HepG2 (cell line): ENCODE measurements at regions not wholly inside any gene's neighbourhood (a gene's known extent, or its start where the extent isn't known, plus 50 kb on each side); places are given as distances from the start of the nearest gene placed in this dataset.

ENCODE experiments used
- ATAC-seq: fragments of 200-7000 bp; cut with Tn5 transposase; 3 replicates; pipeline ENCODE4 v1.9.1; 2020; ENCODE audit warnings: mild to moderate bottlenecking, moderate library complexity
- BruUV-seq: library from RNA; stranded (reverse); fragments of 400-500 nt; replicated peaks from 2 replicates; lab custom pipeline; 2021; lab: Mats Ljungman, UMichigan
- CTCF ChIA-PET: fragments of 300-600 bp; formaldehyde crosslinking; extraction: SDS; loops from one replicate; lab custom pipeline; 2021; ENCODE audit warnings: low total read pairs, inconsistent platforms, low intra/inter-chr PET ratio; lab: Yijun Ruan, JAX
- POLR2A ChIA-PET: fragments of 350-600 bp; sonication (Branson Sonifier 250); formaldehyde crosslinking; loops from one replicate; lab custom pipeline; 2020; ENCODE audit warnings: antibody characterized with exemption, inconsistent platforms; lab: Yijun Ruan, JAX
- DNase-seq: peaks from one replicate; pipeline ENCODE4 v3.0.0-alpha.2; 2015; ENCODE audit warnings: low spot score
- FAIRE-seq: peaks from 3 replicates; lab custom pipeline; 2011; peaks lifted over from hg19 to GRCh38; lab: Jason Lieb, UNC
- H2AFZ ChIP-seq: one replicate; pipeline ENCODE4 v1.6.1; 2011; ENCODE audit warnings: low read length, inconsistent platforms
- H3K27ac ChIP-seq: fragments of 300-600 bp; 3 replicates; pipeline ENCODE4 v1.8.0; 2011; ENCODE audit warnings: mixed run types, mild to moderate bottlenecking, mixed read lengths, low read length, inconsistent platforms; ENCODE audit not compliant: insufficient read depth; ENCODE audit errors: extremely low read length
- H3K27me3 ChIP-seq, 2 experiments: fragments of 200-600 bp in 1 of 2; 2 replicates in 1 of 2; 3 replicates in 1 of 2; pipeline versions ENCODE4 v1.6.0 to v1.8.0; 2011; ENCODE audit warnings: low read length in 2 of 2, mild to moderate bottlenecking in 2 of 2, moderate library complexity in 2 of 2, inconsistent platforms in 1 of 2; ENCODE audit not compliant: insufficient read depth in 2 of 2, control insufficient read depth in 1 of 2
- H3K36me3 ChIP-seq, 2 experiments: fragments of 200-600 bp in 1 of 2; replicated peaks in 1 of 2; 2 replicates in 1 of 2; 3 replicates in 1 of 2; pipeline versions ENCODE4 v1.5.1 to v1.8.0; 2011; ENCODE audit warnings: low read length in 2 of 2, inconsistent platforms in 1 of 2; ENCODE audit not compliant: insufficient read depth in 2 of 2, control insufficient read depth in 1 of 2
- H3K4me1 ChIP-seq: 2 replicates; pipeline ENCODE4 v1.5.1; 2012; ENCODE audit warnings: low read length, inconsistent platforms; ENCODE audit not compliant: insufficient read depth
- H3K4me2 ChIP-seq: 2 replicates; pipeline ENCODE4 v1.6.0; 2011; ENCODE audit warnings: low read depth, low read length, inconsistent platforms
- H3K4me3 ChIP-seq, 3 experiments: fragments of 200-600 bp in 1 of 3; sonication (generic), shearing (Covaris generic) in 1 of 3; replicated peaks in 1 of 3; 2 replicates each; pipeline ENCODE4 v1.5.1; 2011 to 2016; ENCODE audit warnings: low read length in 3 of 3, inconsistent platforms in 2 of 3, low read depth in 2 of 3, mild to moderate bottlenecking in 2 of 3, control low read depth in 1 of 3, mixed read lengths in 1 of 3; ENCODE audit not compliant: insufficient read depth in 1 of 3
- H3K79me2 ChIP-seq: one replicate; pipeline ENCODE4 v1.6.1; 2011; ENCODE audit warnings: low read length, inconsistent platforms; ENCODE audit not compliant: insufficient read depth
- H3K9ac ChIP-seq: 2 replicates; pipeline ENCODE4 v1.6.0; 2011; ENCODE audit warnings: mild to moderate bottlenecking, low read depth, low read length, inconsistent platforms; ENCODE audit not compliant: insufficient read depth
- H3K9me3 ChIP-seq: 2 replicates; pipeline ENCODE4 v1.5.1; 2012; ENCODE audit warnings: mild to moderate bottlenecking, low read length
- H4K20me1 ChIP-seq: 2 replicates; pipeline ENCODE4 v1.6.0; 2011; ENCODE audit warnings: inconsistent platforms, mild to moderate bottlenecking, low read length, moderate library complexity; ENCODE audit not compliant: insufficient read depth
- CREB3 ChIP-seq: sonication (generic); formaldehyde crosslinking; IDR thresholded peaks from 2 replicates; pipeline ENCODE4 v1.5.0; 2020; ENCODE audit warnings: missing genetic modification reagents
- DZIP1 ChIP-seq: sonication (generic); formaldehyde crosslinking; IDR thresholded peaks from 2 replicates; pipeline ENCODE4 v1.5.0; 2020; ENCODE audit warnings: mild to moderate bottlenecking, missing genetic modification reagents
- NFAT5 ChIP-seq: sonication (generic); formaldehyde crosslinking; IDR thresholded peaks from 2 replicates; pipeline ENCODE4 v1.4.0; 2020; ENCODE audit warnings: missing genetic modification reagents
- TOPORS ChIP-seq: sonication (generic); formaldehyde crosslinking; IDR thresholded peaks from 2 replicates; pipeline ENCODE4 v1.8.0; 2023; ENCODE audit warnings: mild to moderate bottlenecking, missing genetic modification reagents
- TRIM24 ChIP-seq: sonication (generic); formaldehyde crosslinking; IDR thresholded peaks from 2 replicates; pipeline ENCODE4 v1.8.0; 2022; ENCODE audit warnings: mild to moderate bottlenecking, missing genetic modification reagents
- ZNF224 ChIP-seq: sonication (generic); formaldehyde crosslinking; IDR thresholded peaks from 2 replicates; pipeline ENCODE4 v1.5.0; 2020; ENCODE audit warnings: mild to moderate bottlenecking, missing genetic modification reagents
- ZNF274 ChIP-seq: sonication (generic); formaldehyde crosslinking; IDR thresholded peaks from 2 replicates; pipeline ENCODE4 v1.5.1; 2020; ENCODE audit warnings: mild to moderate bottlenecking, missing genetic modification reagents
- ZNF3 ChIP-seq: IDR thresholded peaks from 2 replicates; pipeline ENCODE4 v1.7.0; 2017; ENCODE audit warnings: inconsistent platforms
- ZSCAN31 ChIP-seq: sonication (generic); formaldehyde crosslinking; IDR thresholded peaks from 2 replicates; pipeline ENCODE4 v1.5.0; 2020; ENCODE audit warnings: low read depth, mild to moderate bottlenecking, missing genetic modification reagents
- WGBS: methylation state at CpG from one replicate; pipeline ENCODE4 v1.1.6; 2017; ENCODE audit warnings: low lambda C conversion rate; 5-methylcytosine and 5-hydroxymethylcytosine counted together
- in situ Hi-C: cut with HindIII; loops from 2 replicates; pipeline ENCODE4 v1.10.0; 2017; ENCODE audit warnings: low pct_unique_long_range_greater_than_20kb; ENCODE audit not compliant: extremely low pct_ligation_motif_present
- intact Hi-C: fragments of 100-400 bp; cut with micrococcal nuclease; formaldehyde crosslinking; loops from one replicate; pipeline ENCODE4 v1.10.0; 2022; ENCODE audit not compliant: unreplicated experiment

GRCh38 chr15:47846128-47846868 lies 129.0 kb downstream of the SEMA6D start (continued):
- TF ChIP-seq ZNF224 (CRISPR knock-in tag) (no peak), NFAT5 (CRISPR knock-in tag) (no peak), ZNF274 (CRISPR knock-in tag) (no peak), CREB3 (CRISPR knock-in tag) (no peak)

- intact Hi-C loops = no loop called here
- no peak overlapping the region for H3K4me3 ChIP-seq
- no peak for FAIRE-seq
- no peak overlapping the region for H3K9ac ChIP-seq
- H3K36me3 ChIP-seq = no peaks in the 10 kb centered on the region
- no peak overlapping the region for H2AFZ ChIP-seq
- no peaks in the 10 kb centered on the region for H3K79me2 ChIP-seq
- POLR2A ChIA-PET = no interaction called here
- WGBS = 2% methylated on average over 3 of the region's 3 CpGs
- BruUV-seq = no TSS peak
- CTCF ChIA-PET = no interaction called here
- no peaks in the 10 kb centered on the region for H4K20me1 ChIP-seq
- H3K27ac ChIP-seq = no peak overlapping the region
- H3K4me2 ChIP-seq = no peak overlapping the region
- no peaks in the 10 kb centered on the region; a peak in 1 of 5 replicates for H3K27me3 ChIP-seq
- TF ChIP-seq ZSCAN31 (CRISPR knock-in tag) = no peak
- TF ChIP-seq TOPORS = no peak
- no peak for TF ChIP-seq TRIM24 (CRISPR knock-in tag)
- no peak for TF ChIP-seq DZIP1 (CRISPR knock-in tag)
- no peak for TF ChIP-seq ZNF3 (CRISPR knock-in tag)
- TF ChIP-seq, all 625 proteins: peak for 0
- DNase-seq (no peak), ATAC-seq (no peak)
- in situ Hi-C loops = no loop called here
- Histone ChIP-seq H3K4me1 (no peaks in the 10 kb centered on the region), H3K9me3 (peaks cover 65% of the 10 kb centered on the region)
Observed at GRCh38 chr15:47846876-47847275, 129.6 kb downstream of the SEMA6D start.
